GM21367 (cell line): ENCODE measurements at regions not wholly inside any gene's neighbourhood (a gene's known extent, or its start where the extent isn't known, plus 50 kb on each side); places are given as distances from the start of the nearest gene placed in this dataset.
"Not testable (repeated sequence)": the region's sequence is repeated elsewhere in the genome, so short reads cannot be mapped to it uniquely, and the experiment has no call there.

Experiments
- ATAC-seq: cut with Tn5 transposase; IDR thresholded peaks from one replicate; pipeline ENCODE4 v1.9.1; 2021; ENCODE audit not compliant: unreplicated experiment

DNA sequence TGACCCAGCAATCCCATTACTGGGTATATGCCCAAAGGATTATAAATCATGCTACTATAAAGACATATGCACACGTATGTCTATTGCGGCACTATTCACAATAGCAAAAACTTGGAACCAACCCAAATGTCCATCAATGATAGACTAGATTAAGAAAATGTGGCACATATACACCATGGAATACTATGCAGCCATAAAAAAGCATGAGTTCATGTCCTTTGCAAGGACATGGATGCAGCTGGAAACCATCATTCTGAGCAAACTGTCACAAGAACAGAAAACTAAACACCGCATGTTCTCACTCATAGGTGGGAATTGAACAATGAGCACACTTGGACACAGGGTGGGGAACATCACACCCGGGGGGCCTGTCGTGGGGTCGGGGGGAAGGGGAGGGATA lies 80.1 kb upstream of the TMEM170B start:
- ATAC-seq: not testable (repeated sequence)

DNA sequence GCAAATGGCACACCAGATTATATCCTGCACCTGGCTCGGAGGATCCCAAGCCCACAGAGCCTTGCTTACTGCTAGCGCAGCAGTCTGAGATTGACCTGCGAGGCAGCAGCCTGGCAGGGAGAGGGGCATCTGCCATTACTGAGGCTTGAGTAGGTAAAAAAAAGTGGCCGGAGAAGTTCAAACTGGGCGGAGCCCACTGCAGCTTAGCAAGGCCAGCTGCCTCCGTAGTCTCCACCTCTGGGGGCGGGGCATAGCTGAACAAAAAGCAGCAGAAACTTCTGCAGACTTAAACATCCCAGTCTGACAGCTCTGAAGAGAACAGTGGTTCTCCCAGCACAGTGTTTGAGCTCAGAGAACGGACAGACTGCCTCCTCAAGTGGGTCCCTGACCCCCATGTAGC lies 85.4 kb upstream of the TMEM170B start:
- not testable (repeated sequence) for ATAC-seq

GRCh38 chr6:11450037-11450436 lies 87.5 kb upstream of the TMEM170B start:
- ATAC-seq: no peak

- ATAC-seq: no peak
These were observed 88.1 kb upstream of the TMEM170B start for GRCh38 chr6:11449408-11449807.

GRCh38 chr6:11448038-11448437 lies 89.5 kb upstream of the TMEM170B start:
- no peak for ATAC-seq

GRCh38 chr6:11447265-11447664 lies 90.3 kb upstream of the TMEM170B start:
- ATAC-seq: no peak

GRCh38 chr6:11445146-11445545 lies 92.4 kb upstream of the TMEM170B start:
- ATAC-seq: no peak

GRCh38 chr6:11443125-11443524 lies 94.4 kb upstream of the TMEM170B start:
- not testable (repeated sequence) for ATAC-seq

- no peak for ATAC-seq
These were observed 95.1 kb upstream of the TMEM170B start for GRCh38 chr6:11442495-11442894.

DNA sequence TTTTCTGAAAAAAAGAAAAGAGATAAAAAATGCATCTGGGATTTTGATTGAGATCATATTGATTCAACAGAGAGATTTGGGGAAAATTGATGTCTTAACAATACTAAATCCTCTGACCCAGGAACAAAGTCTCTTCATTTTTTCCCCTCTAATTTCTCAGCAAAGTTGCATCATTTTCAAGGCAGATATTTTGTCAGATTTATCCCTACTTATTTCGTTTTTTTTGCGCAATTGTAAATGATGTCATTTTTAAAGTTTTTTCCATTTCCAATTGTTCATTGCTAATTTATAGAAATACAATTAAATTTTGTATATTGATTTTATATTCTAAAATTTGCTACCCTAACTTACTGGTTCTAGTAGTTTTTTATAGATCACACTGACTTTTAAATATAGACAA lies 97.7 kb upstream of the TMEM170B start:
- no peak for ATAC-seq

DNA sequence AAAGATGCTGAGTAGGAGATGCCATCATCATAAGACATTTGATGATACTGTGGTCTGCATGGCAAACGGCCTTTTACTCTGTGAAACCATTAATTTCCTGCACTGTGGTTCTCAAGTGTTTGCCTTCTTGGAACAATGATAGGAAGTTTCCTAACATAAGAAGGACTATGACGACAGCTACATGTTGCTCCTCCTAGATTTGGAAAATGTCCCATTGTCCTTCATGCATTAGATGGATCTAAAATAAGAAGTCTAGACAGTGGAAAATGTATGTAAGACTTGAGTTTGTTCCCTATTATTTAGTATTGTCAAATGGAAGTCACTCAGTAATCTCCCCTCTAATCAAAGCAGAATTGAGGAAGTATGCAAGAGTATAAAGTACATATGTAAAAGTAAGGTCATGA lies 98.5 kb upstream of the TMEM170B start:
- ATAC-seq: no peak

DNA sequence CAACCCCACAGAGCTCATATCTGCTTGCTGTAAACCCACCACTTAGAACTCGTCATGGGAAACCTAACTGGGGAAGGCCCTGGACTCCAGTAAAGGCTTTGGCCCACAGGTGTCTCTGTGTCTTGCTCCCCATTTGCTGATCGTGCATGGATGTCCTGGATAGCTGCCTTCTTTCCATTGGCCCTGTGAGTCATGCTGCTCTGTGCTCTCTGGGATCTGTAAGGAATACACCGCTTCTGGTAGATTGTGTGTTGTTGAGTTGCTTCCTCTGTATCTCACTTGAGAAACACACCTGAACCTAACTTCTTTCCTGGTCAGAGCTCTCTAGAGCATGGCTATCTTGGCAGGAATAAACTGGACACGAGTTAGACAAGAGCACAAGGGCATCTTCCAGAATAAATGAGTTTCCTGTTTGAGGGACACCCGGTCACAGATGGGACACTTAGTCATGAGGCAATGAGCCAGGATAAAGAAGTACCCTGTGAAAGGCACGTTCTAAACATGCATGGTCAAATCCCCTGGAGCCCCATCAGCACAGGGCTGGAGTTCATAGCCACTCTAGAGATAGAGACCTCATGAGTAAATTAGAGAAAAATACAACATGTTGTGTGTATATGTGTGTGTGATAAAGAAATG lies 99.6 kb upstream of the TMEM170B start:
- no peak for ATAC-seq

DNA sequence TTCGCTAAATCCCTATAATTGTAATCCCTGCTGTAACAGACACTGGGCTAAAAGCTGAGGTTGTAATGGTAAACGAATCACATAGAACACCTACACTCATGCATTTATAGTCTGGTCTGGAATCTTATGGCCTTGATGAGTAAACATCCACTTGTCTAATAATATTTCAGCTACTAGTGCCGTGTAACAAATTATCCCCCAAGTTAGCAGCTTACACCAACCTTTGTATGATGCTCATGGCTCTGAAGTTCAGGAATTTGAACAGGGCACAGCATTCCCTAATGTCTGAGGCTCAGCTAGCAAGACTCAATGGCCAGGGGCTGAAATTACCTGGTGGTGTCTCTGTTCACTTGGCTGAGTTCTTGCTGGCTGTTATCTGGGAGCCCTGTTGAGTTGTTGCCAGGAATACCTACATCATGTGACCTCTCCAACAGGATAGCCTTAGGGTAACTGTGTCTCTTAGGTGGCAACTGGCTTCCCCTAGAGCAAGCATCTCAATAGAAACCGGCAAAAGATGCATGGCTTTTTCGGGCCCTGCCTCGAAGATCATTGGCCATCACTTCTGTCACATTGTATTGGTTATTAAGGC lies 100.9 kb upstream of the TMEM170B start:
- no peak for ATAC-seq

DNA sequence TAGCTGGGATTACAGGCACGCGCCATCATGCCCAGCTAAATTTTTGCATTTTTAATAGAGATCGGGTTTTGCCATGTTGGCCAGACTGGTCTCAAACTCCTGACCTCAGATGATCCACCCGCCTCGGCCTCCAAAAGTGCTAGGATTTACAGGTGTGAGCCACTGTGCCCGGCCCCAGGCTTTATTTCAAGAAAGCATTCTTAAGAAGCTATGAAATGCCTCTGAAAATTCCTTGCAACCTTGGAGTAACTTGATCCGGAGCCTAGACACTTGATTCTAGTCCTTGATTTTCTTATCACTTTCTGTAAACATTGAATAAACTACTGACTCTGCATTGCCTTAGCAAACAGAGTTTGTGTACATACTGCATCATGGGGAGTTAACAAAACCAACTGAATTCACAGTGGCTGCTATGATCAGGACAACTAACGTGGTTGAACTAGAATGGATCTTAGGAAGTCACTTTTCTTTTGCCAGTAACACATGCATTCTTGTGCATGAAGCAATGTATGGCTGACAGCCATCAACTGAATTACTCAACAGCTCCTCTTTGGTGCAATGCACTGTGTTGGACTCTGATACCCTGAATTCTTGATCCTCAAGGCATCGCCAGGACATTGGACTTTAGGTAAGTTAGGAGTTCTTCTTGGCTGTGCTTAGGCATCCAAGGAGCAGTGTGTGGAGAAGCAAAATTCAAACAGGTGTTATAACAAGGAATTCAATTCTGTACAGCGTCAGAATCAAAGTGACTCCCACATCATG lies 102.8 kb upstream of the TMEM170B start:
- ATAC-seq: no peak

DNA sequence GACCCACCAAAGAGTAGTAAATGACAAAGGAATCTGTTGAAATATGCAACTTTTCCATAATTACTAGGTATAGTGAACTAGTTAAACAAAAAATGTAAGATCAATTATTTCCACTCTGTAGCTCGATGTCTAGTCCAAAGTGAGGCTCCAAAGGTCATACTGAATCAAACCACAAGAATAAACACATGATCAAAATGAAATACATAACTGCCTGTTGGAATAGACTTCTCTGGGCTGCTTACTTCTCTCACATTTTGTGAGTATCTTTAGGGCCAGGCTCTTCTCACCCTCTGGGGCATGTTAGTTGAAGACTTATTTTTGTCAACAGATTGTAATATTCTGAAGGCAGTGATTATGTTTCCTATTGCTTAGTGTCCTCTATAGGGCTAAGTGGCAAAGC lies 103.7 kb upstream of the TMEM170B start:
- no peak for ATAC-seq

DNA sequence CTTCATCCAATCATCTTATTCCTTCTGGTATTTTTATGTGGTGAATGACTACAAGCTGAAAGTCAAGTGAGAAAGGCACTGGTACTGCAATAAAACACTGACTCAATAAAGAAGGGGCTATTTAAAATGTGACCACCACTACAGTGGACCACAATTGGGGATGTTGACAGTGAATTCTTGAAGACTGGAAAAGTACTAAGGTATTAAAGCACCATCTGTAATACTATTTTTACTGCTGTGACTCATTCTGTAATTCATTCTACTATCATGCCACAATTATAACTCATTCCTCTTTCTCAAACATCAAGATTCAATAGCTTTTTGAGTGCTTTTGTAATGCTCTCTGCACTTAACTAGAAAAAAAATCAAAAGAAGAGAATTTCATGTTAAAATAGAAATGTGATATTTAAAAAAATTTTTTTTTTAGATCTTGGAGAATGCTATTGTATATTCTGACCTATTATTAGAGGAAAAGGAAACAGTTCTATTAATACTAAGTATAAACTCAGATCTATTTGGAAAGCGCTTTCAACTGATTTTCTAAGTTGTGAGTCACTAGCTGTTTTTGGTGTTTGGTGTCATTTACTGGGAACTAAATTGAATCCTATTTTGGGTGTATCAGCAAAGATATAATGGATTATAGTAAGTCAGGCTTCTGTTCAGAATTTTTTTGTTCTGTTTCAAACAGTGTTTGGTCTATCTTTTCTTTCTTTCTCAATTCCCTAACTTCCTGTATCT lies 104.7 kb upstream of the TMEM170B start:
- no peak for ATAC-seq

DNA sequence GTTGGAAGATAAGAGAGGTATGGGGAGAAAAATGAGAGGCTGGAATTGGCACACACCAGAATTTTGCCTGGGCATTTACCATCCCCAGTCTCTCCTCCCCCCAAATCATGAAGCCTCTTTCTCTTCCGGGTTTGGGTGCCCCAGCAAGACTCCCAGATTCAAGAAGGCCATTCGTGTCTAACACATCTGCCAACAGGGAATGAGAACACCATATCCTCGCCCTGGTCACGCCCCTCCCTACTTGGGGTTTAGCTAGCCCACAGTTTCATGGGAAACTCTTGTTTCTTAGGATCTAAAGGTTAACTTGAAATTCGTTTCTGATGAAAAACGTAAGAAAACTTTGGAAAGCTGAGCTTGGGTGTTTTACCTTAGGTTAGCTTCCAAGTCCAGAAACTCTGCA lies 105.5 kb upstream of the TMEM170B start:
- no peak for ATAC-seq

DNA sequence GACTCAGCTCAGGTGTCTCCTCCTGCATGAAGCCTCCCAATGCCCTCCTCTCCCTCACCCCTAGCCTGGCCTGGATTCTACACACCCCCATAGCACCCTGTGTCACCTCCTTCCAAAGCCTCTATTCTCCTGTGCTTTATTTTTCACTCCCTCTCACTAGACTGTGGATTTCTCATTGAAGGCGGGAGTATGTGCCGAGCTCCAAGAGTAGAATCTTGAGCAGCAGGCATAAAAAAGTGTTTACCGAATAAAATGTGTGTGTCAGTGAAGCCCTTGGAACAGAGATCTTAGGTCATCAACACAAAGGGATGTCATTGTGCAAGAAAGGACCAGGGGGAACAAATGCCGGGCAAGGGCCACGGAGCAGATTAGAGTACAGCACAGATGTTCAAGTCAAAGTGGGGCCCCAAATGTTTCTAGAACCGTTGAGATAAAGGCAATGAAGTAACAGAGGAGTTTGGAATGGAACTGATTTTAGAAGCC lies 106.1 kb upstream of the TMEM170B start:
- no peak for ATAC-seq

- no peak for ATAC-seq
These were observed 107.5 kb upstream of the TMEM170B start for GRCh38 chr6:11430036-11430435.

- peak; percentile 21 for ATAC-seq
These were observed 108.0 kb upstream of the TMEM170B start for GRCh38 chr6:11429577-11429976.

- ATAC-seq: peak; percentile 45
These were observed 108.7 kb upstream of the TMEM170B start for GRCh38 chr6:11428895-11429294.
